Central memory CD8-positive, alpha-beta T cell (primary cell): ENCODE measurements at regions not wholly inside any gene's neighbourhood (a gene's known extent, or its start where the extent isn't known, plus 50 kb on each side); places are given as distances from the start of the nearest gene placed in this dataset.

Source experiments
- ATAC-seq: fragments of 150-1000 bp; cut with Tn5 transposase; replicated peaks from 2 replicates; pipeline ENCODE4 v1.10.0; 2022; ENCODE audit warnings: mild to moderate bottlenecking, moderate FRiP score, moderate number of reproducible peaks; ENCODE audit not compliant: poor library complexity, severe bottlenecking; ENCODE audit errors: extremely low read depth
- DNase-seq, 2 donors: peaks; one replicate each; pipeline ENCODE4 v3.0.0; 2021; ENCODE audit warnings: low spot score in 2 of 2
- H3K27ac Mint-ChIP-seq: one replicate; pipeline ENCODE4 v1.8.0; 2022; ENCODE audit warnings: low read depth, mild to moderate bottlenecking, moderate library complexity, mixed read lengths
- H3K27me3 Mint-ChIP-seq: one replicate; pipeline ENCODE4 v1.8.0; 2022; ENCODE audit warnings: mixed read lengths
- H3K36me3 Mint-ChIP-seq: one replicate; pipeline ENCODE4 v1.8.0; 2022; ENCODE audit warnings: mild to moderate bottlenecking, moderate library complexity, mixed read lengths; ENCODE audit not compliant: insufficient read depth
- H3K4me1 Mint-ChIP-seq: one replicate; pipeline ENCODE4 v1.8.0; 2022; ENCODE audit warnings: mixed read lengths
- H3K4me3 Mint-ChIP-seq: one replicate; pipeline ENCODE4 v1.8.0; 2022; ENCODE audit warnings: mild to moderate bottlenecking, moderate library complexity, mixed read lengths
- H3K9me3 Mint-ChIP-seq: one replicate; pipeline ENCODE4 v1.8.0; 2022; ENCODE audit warnings: mixed read lengths

GRCh38 chr2:117755768-117756167, 58.7 kb upstream of the DDX18 start:
- Mint-ChIP-seq H3K4me3 (no peak overlapping the region), H3K27ac (no peak overlapping the region), H3K36me3 (no peaks in the 10 kb centered on the region), H3K4me1 (no peaks in the 10 kb centered on the region), H3K9me3 (peaks cover 6% of the 10 kb centered on the region), H3K27me3 (no peaks in the 10 kb centered on the region)
- DNase-seq (no peak), ATAC-seq (no peak)

GRCh38 chr2:117760916-117761315, 53.6 kb upstream of the DDX18 start:
- peaks cover 2% of the 10 kb centered on the region for H3K36me3 Mint-ChIP-seq
- no peak overlapping the region for H3K27ac Mint-ChIP-seq
- DNase-seq = no peak

GRCh38 chr2:117762454-117762853, 52.0 kb upstream of the DDX18 start:
- H3K27ac Mint-ChIP-seq = no peak overlapping the region
- no peaks in the 10 kb centered on the region for H3K27me3 Mint-ChIP-seq
- H3K4me1 Mint-ChIP-seq = no peaks in the 10 kb centered on the region
- H3K9me3 Mint-ChIP-seq = no peaks in the 10 kb centered on the region
- H3K36me3 Mint-ChIP-seq = peaks cover 2% of the 10 kb centered on the region
- ATAC-seq (no peak), DNase-seq (no peak)
- H3K4me3 Mint-ChIP-seq = no peak overlapping the region

More at GRCh38 chr2:117760916-117761315, 53.6 kb upstream of the DDX18 start:
- Mint-ChIP-seq H3K9me3 (no peaks in the 10 kb centered on the region), H3K27me3 (no peaks in the 10 kb centered on the region), H3K4me1 (no peaks in the 10 kb centered on the region), H3K4me3 (no peak overlapping the region)
- no peak for ATAC-seq

- ATAC-seq (no peak), DNase-seq (no peak)
- H3K27ac Mint-ChIP-seq = no peak overlapping the region
- no peaks in the 10 kb centered on the region for H3K9me3 Mint-ChIP-seq
- H3K27me3 Mint-ChIP-seq = peaks cover 3% of the 10 kb centered on the region
- H3K4me3 Mint-ChIP-seq = no peak overlapping the region
- H3K4me1 Mint-ChIP-seq = no peaks in the 10 kb centered on the region
- H3K36me3 Mint-ChIP-seq = peaks cover 2% of the 10 kb centered on the region
Measured at GRCh38 chr2:117763804-117764203, 50.7 kb upstream of the DDX18 start.
